KOPT-K1 (cell line): ENCODE measurements at regions not wholly inside any gene's neighbourhood (a gene's known extent, or its start where the extent isn't known, plus 50 kb on each side); places are given as distances from the start of the nearest gene placed in this dataset.
"Not testable (repeated sequence)": the region's sequence is repeated elsewhere in the genome, so short reads cannot be mapped to it uniquely, and the experiment has no call there.

Experiments
- H3K27ac ChIP-seq: fragments of 200-600 bp; sonication (generic); 2 replicates; pipeline ENCODE4 v1.5.1; 2016; ENCODE audit warnings: antibody characterized with exemption, mild to moderate bottlenecking, low read depth, low read length; ENCODE audit not compliant: poor library complexity, severe bottlenecking
- H3K36me3 ChIP-seq: fragments of 200-600 bp; sonication (generic); 2 replicates; pipeline ENCODE4 v1.5.1; 2017; ENCODE audit warnings: antibody characterized with exemption, mild to moderate bottlenecking, low read length, moderate library complexity; ENCODE audit not compliant: insufficient read depth
- H3K9me3 ChIP-seq: fragments of 200-600 bp; sonication (generic); 2 replicates; pipeline ENCODE4 v1.5.1; 2017; ENCODE audit warnings: antibody characterized with exemption, low read length, mild to moderate bottlenecking; ENCODE audit not compliant: insufficient read depth, poor library complexity, severe bottlenecking

GRCh38 chr1:212516012-212516411 lies 83.3 kb downstream of the NENF start:
- not testable (repeated sequence) for H3K9me3 ChIP-seq, H3K36me3 ChIP-seq, H3K27ac ChIP-seq

GRCh38 chr1:212518188-212519054 lies 85.7 kb downstream of the NENF start:
- no peaks in the 10 kb centered on the region for H3K9me3 ChIP-seq
- no peak overlapping the region for H3K27ac ChIP-seq
- H3K36me3 ChIP-seq = no peaks in the 10 kb centered on the region

- H3K9me3 ChIP-seq = no peaks in the 10 kb centered on the region
- H3K36me3 ChIP-seq = no peaks in the 10 kb centered on the region
- no peak overlapping the region for H3K27ac ChIP-seq
Measured at GRCh38 chr1:212519131-212519530, 86.4 kb downstream of the NENF start.

GRCh38 chr1:212520299-212520698 lies 87.6 kb downstream of the NENF start:
- Histone ChIP-seq H3K9me3 (no peaks in the 10 kb centered on the region), H3K27ac (no peak overlapping the region)

GRCh38 chr1:212520746-212521145 lies 87.8 kb upstream of the ATF3 start:
- H3K9me3 ChIP-seq = no peaks in the 10 kb centered on the region
- H3K36me3 ChIP-seq = no peaks in the 10 kb centered on the region
- no peak overlapping the region for H3K27ac ChIP-seq

More at GRCh38 chr1:212520299-212520698, 87.6 kb downstream of the NENF start:
- no peaks in the 10 kb centered on the region for H3K36me3 ChIP-seq

- no peak overlapping the region for H3K27ac ChIP-seq
- H3K9me3 ChIP-seq = no peaks in the 10 kb centered on the region
- H3K36me3 ChIP-seq = no peaks in the 10 kb centered on the region
Measured at GRCh38 chr1:212525479-212526110, 83.0 kb upstream of the ATF3 start.

- Histone ChIP-seq H3K27ac (no peak overlapping the region), H3K36me3 (no peaks in the 10 kb centered on the region)
Measured at GRCh38 chr1:212526111-212526491, 82.5 kb upstream of the ATF3 start.

GRCh38 chr1:212528501-212528900 lies 80.1 kb upstream of the ATF3 start:
- Histone ChIP-seq H3K36me3 (no peaks in the 10 kb centered on the region), H3K27ac (no peak overlapping the region), H3K9me3 (no peaks in the 10 kb centered on the region)

More at GRCh38 chr1:212526111-212526491, 82.5 kb upstream of the ATF3 start:
- H3K9me3 ChIP-seq = no peaks in the 10 kb centered on the region

GRCh38 chr1:212529211-212529741 lies 79.3 kb upstream of the ATF3 start:
- H3K9me3 ChIP-seq = no peaks in the 10 kb centered on the region
- no peaks in the 10 kb centered on the region for H3K36me3 ChIP-seq
- no peak overlapping the region for H3K27ac ChIP-seq

GRCh38 chr1:212531267-212531666 lies 77.3 kb upstream of the ATF3 start:
- no peaks in the 10 kb centered on the region for H3K9me3 ChIP-seq
- no peaks in the 10 kb centered on the region for H3K36me3 ChIP-seq
- H3K27ac ChIP-seq = no peak overlapping the region

- no peaks in the 10 kb centered on the region for H3K36me3 ChIP-seq
- H3K27ac ChIP-seq = no peak overlapping the region
- peaks cover 3% of the 10 kb centered on the region for H3K9me3 ChIP-seq
Measured at GRCh38 chr1:212531796-212532195, 76.8 kb upstream of the ATF3 start.

GRCh38 chr1:212532469-212533147 lies 76.0 kb upstream of the ATF3 start:
- Histone ChIP-seq H3K9me3 (peaks cover 12% of the 10 kb centered on the region), H3K36me3 (no peaks in the 10 kb centered on the region), H3K27ac (no peak overlapping the region)

- no peak overlapping the region for H3K27ac ChIP-seq
- peaks cover 17% of the 10 kb centered on the region for H3K9me3 ChIP-seq
Measured at GRCh38 chr1:212533148-212533517, 75.4 kb upstream of the ATF3 start.

GRCh38 chr1:212536586-212536985 lies 72.0 kb upstream of the ATF3 start:
- peaks cover 18% of the 10 kb centered on the region for H3K9me3 ChIP-seq
- no peaks in the 10 kb centered on the region for H3K36me3 ChIP-seq
- no peak overlapping the region for H3K27ac ChIP-seq

More at GRCh38 chr1:212533148-212533517, 75.4 kb upstream of the ATF3 start:
- no peaks in the 10 kb centered on the region for H3K36me3 ChIP-seq

- no peaks in the 10 kb centered on the region for H3K36me3 ChIP-seq
- H3K27ac ChIP-seq = no peak overlapping the region
- H3K9me3 ChIP-seq = peaks cover 18% of the 10 kb centered on the region
Measured at GRCh38 chr1:212537610-212538009, 71.0 kb upstream of the ATF3 start.
